H1 (cell line): ENCODE measurements at regions not wholly inside any gene's neighbourhood (a gene's known extent, or its start where the extent isn't known, plus 50 kb on each side); places are given as distances from the start of the nearest gene placed in this dataset.

Experiments
- BRCA1 ChIP-seq: IDR thresholded peaks from 2 replicates; pipeline ENCODE4 v1.6.1; 2012; ENCODE audit warnings: low read depth, low read length, improper control_type of control experiment
- CHD2 ChIP-seq: IDR thresholded peaks from 2 replicates; pipeline ENCODE4 v1.6.1; 2012; ENCODE audit warnings: low read length, improper control_type of control experiment
- GABPA ChIP-seq: IDR thresholded peaks from 2 replicates; pipeline ENCODE4 v1.6.1; 2011; ENCODE audit warnings: mild to moderate bottlenecking, low read length, moderate library complexity, borderline replicate concordance; ENCODE audit not compliant: insufficient read depth
- MAFK ChIP-seq: IDR thresholded peaks from 2 replicates; pipeline ENCODE4 v1.6.1; 2012; ENCODE audit warnings: low read depth, mild to moderate bottlenecking, improper control_type of control experiment, low read length
- PHF8 ChIP-seq: fragments of 200-600 bp; sonication (generic); conservative IDR thresholded peaks from 2 replicates; pipeline ENCODE4 v1.7.1; 2012; ENCODE audit warnings: low read depth, mild to moderate bottlenecking, inconsistent platforms, low read length, moderate library complexity
- POLR2AphosphoS5 ChIP-seq: IDR thresholded peaks from 2 replicates; pipeline ENCODE4 v1.6.1; 2011; ENCODE audit warnings: low read depth, low read length
- RNF2 ChIP-seq: fragments of 200-900, 300-1000 bp; sonication (generic); IDR thresholded peaks from 2 replicates; pipeline ENCODE4 v1.7.1; 2016; ENCODE audit warnings: borderline replicate concordance, low read depth, mild to moderate bottlenecking, antibody characterized with exemption, low read length; ENCODE audit not compliant: poor library complexity, severe bottlenecking; ENCODE audit errors: missing control alignments

DNA sequence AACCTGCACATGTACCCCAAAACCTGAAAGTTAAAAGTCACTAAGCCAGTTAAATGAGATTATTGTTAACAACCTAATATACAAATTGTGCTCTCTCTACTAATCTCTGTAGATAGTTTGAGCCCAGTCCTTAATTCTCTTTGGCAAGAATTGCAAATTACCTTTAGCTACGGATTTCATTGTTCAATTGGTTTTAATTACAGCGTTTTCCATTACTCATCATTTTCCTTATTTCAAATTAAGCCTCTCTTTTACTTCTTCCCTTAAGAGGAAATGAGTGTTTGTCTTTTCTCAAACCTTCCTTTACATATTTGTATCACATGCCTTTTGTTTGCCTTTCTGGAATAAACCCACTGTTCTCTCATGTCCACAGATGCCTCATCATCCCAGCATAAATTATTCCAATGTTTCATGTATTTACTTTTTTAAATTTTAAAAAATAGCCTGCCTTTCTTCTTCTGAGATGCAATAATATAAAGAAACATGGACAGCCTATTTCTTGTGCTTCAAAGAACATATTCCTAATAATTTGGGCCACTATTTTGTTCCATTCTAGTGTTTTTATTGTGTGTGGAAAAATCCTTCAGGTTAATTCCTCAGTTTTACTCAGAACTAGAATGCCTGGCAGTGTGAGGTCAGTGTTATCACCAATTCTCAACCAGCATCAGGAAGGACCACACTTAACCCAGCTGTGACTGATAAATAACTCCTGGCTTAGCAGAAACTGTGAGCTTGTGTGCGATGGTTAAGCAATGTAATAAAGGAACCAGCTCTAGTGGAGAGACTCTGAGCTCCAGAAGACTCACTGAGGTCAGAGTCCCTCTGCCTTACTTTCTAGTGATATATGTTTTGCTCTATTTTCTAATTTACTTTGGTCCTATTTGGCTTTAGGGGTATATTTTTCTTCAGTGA lies 600.5 kb downstream of the LTN1 start (continued):
- no peak for TF ChIP-seq GABPA
- no peak for TF ChIP-seq CHD2
- TF ChIP-seq RNF2, result no peak
- TF ChIP-seq BRCA1, result no peak
- no peak for TF ChIP-seq MAFK
- TF ChIP-seq POLR2AphosphoS5, result no peak
- TF ChIP-seq PHF8, result no peak
- TF ChIP-seq, all 59 proteins: peak for 0
